ENCODE measurements at regions not wholly inside any gene's neighbourhood (a gene's known extent, or its start where the extent isn't known, plus 50 kb on each side); places are given as distances from the start of the nearest gene placed in this dataset.

GRCh38 chr4:63618883-63619718 lies 790.1 kb downstream of the TECRL start:
- no peak overlapping the region for H3K4me3 ChIP-seq (ENCODE audit: low read depth, low read length)
- TF ChIP-seq CTCF (IDR thresholded peaks at IDR 0.05; ENCODE audit: low read depth, low read length, missing control alignments): no peak
- no peak for DNase-seq (ENCODE audit: low read depth)
- in situ Hi-C loops (cut with HindIII; ENCODE audit: low sequenced_read_pairs): no loop called here

- in situ Hi-C loops (cut with HindIII; ENCODE audit: low sequenced_read_pairs): no loop called here
- TF ChIP-seq CTCF (IDR thresholded peaks at IDR 0.05; ENCODE audit: low read depth, low read length, missing control alignments): no peak
- H3K4me3 ChIP-seq (ENCODE audit: low read depth, low read length): no peak overlapping the region
- DNase-seq (ENCODE audit: low read depth): no peak
These were observed 801.9 kb downstream of the TECRL start for GRCh38 chr4:63607169-63607872.

GRCh38 chr4:63589796-63590195 lies 819.5 kb downstream of the TECRL start:
- in situ Hi-C loops (cut with HindIII; ENCODE audit: low sequenced_read_pairs): no loop called here
- no peak for TF ChIP-seq CTCF (IDR thresholded peaks at IDR 0.05; ENCODE audit: low read depth, low read length, missing control alignments)
- DNase-seq (ENCODE audit: low read depth): no peak
- no peak overlapping the region for H3K4me3 ChIP-seq (ENCODE audit: low read depth, low read length)

GRCh38 chr4:63583561-63583960 lies 825.7 kb downstream of the TECRL start:
- no peak for TF ChIP-seq CTCF (IDR thresholded peaks at IDR 0.05; ENCODE audit: low read depth, low read length, missing control alignments)
- no peak for DNase-seq (ENCODE audit: low read depth)
- in situ Hi-C loops (cut with HindIII; ENCODE audit: low sequenced_read_pairs): no loop called here
- H3K4me3 ChIP-seq (ENCODE audit: low read depth, low read length): no peak overlapping the region

GRCh38 chr4:63583007-63583406 lies 826.2 kb downstream of the TECRL start:
- no peak overlapping the region for H3K4me3 ChIP-seq (ENCODE audit: low read depth, low read length)
- no peak for TF ChIP-seq CTCF (IDR thresholded peaks at IDR 0.05; ENCODE audit: low read depth, low read length, missing control alignments)
- in situ Hi-C loops (cut with HindIII; ENCODE audit: low sequenced_read_pairs): no loop called here
- no peak for DNase-seq (ENCODE audit: low read depth)

- in situ Hi-C loops (cut with HindIII; ENCODE audit: low sequenced_read_pairs): no loop called here
- TF ChIP-seq CTCF (IDR thresholded peaks at IDR 0.05; ENCODE audit: low read depth, low read length, missing control alignments): no peak
- no peak for DNase-seq (ENCODE audit: low read depth)
- no peak overlapping the region for H3K4me3 ChIP-seq (ENCODE audit: low read depth, low read length)
These were observed 828.3 kb downstream of the TECRL start for GRCh38 chr4:63580796-63581475.
